ENCODE measurements at regions not wholly inside any gene's neighbourhood (a gene's known extent, or its start where the extent isn't known, plus 50 kb on each side); places are given as distances from the start of the nearest gene placed in this dataset.

DNA sequence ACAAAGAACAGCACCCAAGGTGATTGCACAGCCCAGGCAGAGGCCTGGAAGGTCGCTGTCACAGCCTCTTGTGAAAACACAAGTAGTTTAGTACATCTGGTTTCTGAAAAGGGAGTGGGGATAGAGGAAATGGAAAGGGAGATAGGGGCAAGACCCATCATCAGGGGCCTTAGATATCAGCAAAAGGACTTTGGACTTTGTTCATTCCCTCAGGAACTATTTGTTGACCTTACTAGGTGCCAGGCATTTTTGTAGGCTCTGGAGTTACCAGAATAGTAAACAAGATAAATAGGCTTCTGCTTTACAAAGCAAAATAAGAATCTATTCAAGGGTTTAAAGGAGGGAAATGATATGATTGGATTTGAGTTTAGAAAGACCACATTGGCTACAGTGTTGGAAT is 199.4 kb upstream of the CDKN3 start:
- DNase-seq = no peak
- TF ChIP-seq, protein P1, sequence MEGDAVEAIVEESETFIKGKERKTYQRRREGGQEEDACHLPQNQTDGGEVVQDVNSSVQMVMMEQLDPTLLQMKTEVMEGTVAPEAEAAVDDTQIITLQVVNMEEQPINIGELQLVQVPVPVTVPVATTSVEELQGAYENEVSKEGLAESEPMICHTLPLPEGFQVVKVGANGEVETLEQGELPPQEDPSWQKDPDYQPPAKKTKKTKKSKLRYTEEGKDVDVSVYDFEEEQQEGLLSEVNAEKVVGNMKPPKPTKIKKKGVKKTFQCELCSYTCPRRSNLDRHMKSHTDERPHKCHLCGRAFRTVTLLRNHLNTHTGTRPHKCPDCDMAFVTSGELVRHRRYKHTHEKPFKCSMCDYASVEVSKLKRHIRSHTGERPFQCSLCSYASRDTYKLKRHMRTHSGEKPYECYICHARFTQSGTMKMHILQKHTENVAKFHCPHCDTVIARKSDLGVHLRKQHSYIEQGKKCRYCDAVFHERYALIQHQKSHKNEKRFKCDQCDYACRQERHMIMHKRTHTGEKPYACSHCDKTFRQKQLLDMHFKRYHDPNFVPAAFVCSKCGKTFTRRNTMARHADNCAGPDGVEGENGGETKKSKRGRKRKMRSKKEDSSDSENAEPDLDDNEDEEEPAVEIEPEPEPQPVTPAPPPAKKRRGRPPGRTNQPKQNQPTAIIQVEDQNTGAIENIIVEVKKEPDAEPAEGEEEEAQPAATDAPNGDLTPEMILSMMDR (IDR thresholded peaks at IDR 0.05) = no peak
- no peak overlapping the region for H3K27ac ChIP-seq
- no peaks in the 10 kb centered on the region for H3K27me3 ChIP-seq
- H3K4me3 ChIP-seq (replicated peaks in 1 of 3) = no peak overlapping the region
- no peaks in the 10 kb centered on the region for H3K36me3 ChIP-seq
- no peaks in the 10 kb centered on the region for H3K9me3 ChIP-seq
- no peaks in the 10 kb centered on the region for H3K4me1 ChIP-seq
- intact Hi-C loops (cut with DNase I) = no loop called here
- WGBS, 2 donors = 73 to 77% methylated on average over 1 of the region's 1 CpG

DNA sequence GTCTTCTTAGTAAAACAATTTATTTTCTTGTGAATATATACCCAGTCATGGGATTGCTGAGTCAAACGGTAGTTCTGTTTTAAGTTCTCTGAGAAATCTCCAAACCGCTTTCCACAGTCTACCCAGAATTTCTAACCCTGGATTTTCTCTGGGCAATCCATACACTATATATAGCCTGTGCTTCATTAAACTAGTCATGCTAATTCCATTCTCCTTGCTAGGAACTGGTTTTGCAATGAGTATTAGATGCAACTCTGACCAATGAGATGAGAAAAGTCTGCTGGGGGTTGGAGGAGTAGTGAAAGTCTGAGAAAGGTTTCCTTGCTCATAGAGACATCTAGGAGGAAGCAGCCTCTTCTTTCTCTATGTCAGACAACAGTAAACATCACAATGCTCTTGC is 196.1 kb upstream of the CDKN3 start:
- H3K4me1 ChIP-seq = peaks cover 0 to 3% of the 10 kb centered on the region in 2 donors
- no peaks in the 10 kb centered on the region for H3K9me3 ChIP-seq
- no peak for DNase-seq
- 97 to 100% methylated on average over 2 of the region's 2 CpGs for WGBS, 2 donors
- no peak overlapping the region for H3K4me3 ChIP-seq (replicated peaks in 1 of 3)
- intact Hi-C loops (cut with DNase I) = no loop called here
- no peaks in the 10 kb centered on the region for H3K36me3 ChIP-seq
- TF ChIP-seq, protein P1 (IDR thresholded peaks at IDR 0.05) = no peak
- TF ChIP-seq POLR2A (IDR thresholded peaks at IDR 0.05) = no peak
- H3K27me3 ChIP-seq = no peaks in the 10 kb centered on the region
- H3K27ac ChIP-seq = no peak overlapping the region

DNA sequence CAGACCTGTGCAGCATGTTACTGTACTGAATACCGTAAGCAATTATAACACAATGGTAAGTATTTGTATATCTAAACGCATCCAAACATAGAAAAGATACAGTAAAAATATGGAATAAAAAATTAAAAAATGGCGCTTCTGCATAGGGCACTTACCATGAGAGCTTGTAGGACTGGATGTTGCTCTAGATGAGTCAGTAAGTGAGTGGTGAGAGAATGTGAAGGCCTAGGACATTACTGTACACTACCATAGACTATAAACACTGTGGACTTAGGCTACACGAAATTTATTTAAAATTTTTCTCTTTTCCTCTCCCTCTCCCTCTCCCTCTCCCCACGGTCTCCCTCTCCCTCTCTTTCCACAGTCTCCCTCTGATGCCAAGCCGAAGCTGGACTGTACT is 194.5 kb upstream of the CDKN3 start:
- no peak for TF ChIP-seq POLR2A (IDR thresholded peaks at IDR 0.05)
- TF ChIP-seq, protein P1 (IDR thresholded peaks at IDR 0.05) = no peak
- H3K27ac ChIP-seq = no peak overlapping the region
- H3K4me1 ChIP-seq = peaks cover 10 to 15% of the 10 kb centered on the region in 2 donors
- intact Hi-C loops (cut with DNase I) = no loop called here
- H3K9me3 ChIP-seq = no peaks in the 10 kb centered on the region
- H3K36me3 ChIP-seq = no peaks in the 10 kb centered on the region
- H3K27me3 ChIP-seq = no peaks in the 10 kb centered on the region
- DNase-seq = no peak
- no peak overlapping the region for H3K4me3 ChIP-seq (replicated peaks in 1 of 3)
- 92 to 93% methylated on average over 6 of the region's 6 CpGs for WGBS, 2 donors

DNA sequence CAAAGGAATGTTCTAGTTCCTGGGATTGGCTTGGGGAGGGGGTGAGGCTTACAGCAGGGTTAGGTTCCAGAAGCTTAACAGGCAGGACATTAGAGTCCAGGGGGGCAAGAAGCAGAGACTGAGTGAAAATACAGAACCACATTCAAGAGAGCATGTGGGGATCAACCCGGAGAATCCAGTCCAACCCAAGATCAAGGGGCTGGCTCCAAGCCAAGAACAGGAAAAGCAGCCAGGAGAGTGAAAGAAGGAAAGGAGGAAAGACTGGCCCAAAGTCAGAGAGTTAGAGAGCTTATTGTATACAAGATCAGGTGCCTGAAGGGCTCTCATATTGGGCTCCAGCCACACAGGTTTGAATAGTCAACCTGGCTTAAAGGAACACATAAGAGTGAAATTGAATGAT is 190.3 kb upstream of the CDKN3 start:
- Histone ChIP-seq H3K4me3 (replicated peaks in 1 of 3) (no peak overlapping the region), H3K36me3 (no peaks in the 10 kb centered on the region), H3K9me3 (no peaks in the 10 kb centered on the region), H3K27ac (peak overlapping the region; percentile 13 to 60 (median 51)), H3K27me3 (no peaks in the 10 kb centered on the region), H3K4me1 (peaks cover 25 to 41% of the 10 kb centered on the region in 2 donors)
- 11 to 19% methylated on average over 1 of the region's 1 CpG for WGBS, 2 donors
- intact Hi-C loops (cut with DNase I) = no loop called here
- DNase-seq = peak; percentile 84 to 87
- no peak for TF ChIP-seq POLR2A (IDR thresholded peaks at IDR 0.05)

DNA sequence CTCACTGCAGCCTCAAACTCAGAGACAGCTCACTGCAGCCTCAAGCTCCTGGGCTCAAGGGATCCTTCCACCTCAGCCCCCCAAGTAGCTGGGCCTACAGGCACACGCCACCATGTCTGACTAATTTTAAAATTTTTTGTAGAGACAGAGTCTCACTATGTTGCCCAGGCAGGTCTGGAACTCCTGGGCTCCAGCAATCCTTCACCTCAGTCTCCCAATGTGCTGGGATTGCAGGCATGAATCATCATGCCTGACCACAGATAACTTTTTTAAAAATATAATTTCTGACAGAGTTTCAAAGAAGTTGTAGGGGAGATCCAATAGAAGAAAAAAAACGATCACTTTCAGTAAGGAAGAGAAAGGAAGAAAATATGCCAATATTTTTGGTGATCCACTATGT is 189.7 kb upstream of the CDKN3 start:
- H3K27me3 ChIP-seq = no peaks in the 10 kb centered on the region
- intact Hi-C loops (cut with DNase I) = no loop called here
- H3K4me3 ChIP-seq (replicated peaks in 1 of 3) = no peak overlapping the region
- H3K4me1 ChIP-seq = peaks cover 25 to 42% of the 10 kb centered on the region in 2 donors
- peak overlapping the region; percentile 13 to 60 (median 51) for H3K27ac ChIP-seq
- no peaks in the 10 kb centered on the region for H3K36me3 ChIP-seq
- no peaks in the 10 kb centered on the region for H3K9me3 ChIP-seq
- DNase-seq = no peak
- TF ChIP-seq, protein P1 (IDR thresholded peaks at IDR 0.05) = no peak
- TF ChIP-seq POLR2A (IDR thresholded peaks at IDR 0.05) = no peak
- WGBS, 2 donors = 80 to 91% methylated on average over 2 of the region's 2 CpGs
